CD14-positive monocyte (primary cell): ENCODE measurements at regions not wholly inside any gene's neighbourhood (a gene's known extent, or its start where the extent isn't known, plus 50 kb on each side); places are given as distances from the start of the nearest gene placed in this dataset.

Experiments used
- DNase-seq, 3 donors: peaks; one replicate each; pipeline ENCODE4 v3.0.0-alpha.2; 2011 to 2022
- H2AFZ ChIP-seq: 2 replicates; pipeline ENCODE4 v1.6.0; 2012; ENCODE audit warnings: mild to moderate bottlenecking, low read depth, low read length, inconsistent platforms; ENCODE audit not compliant: insufficient read depth, poor library complexity, severe bottlenecking
- H3K27ac ChIP-seq, 2 donors: 1 replicate in 1 of 2; 2 replicates in 1 of 2; pipeline ENCODE4 v1.5.1; 2012 to 2013; ENCODE audit warnings: low read length in 2 of 2, control low read depth in 1 of 2, inconsistent platforms in 1 of 2, low read depth in 1 of 2, mild to moderate bottlenecking in 1 of 2
- H3K27me3 ChIP-seq, 2 donors: one replicate each; pipeline versions ENCODE4 v1.6.0 to v1.6.1; 2011 to 2013; ENCODE audit warnings: low read length in 2 of 2; ENCODE audit not compliant: control insufficient read depth in 2 of 2, insufficient read depth in 2 of 2
- H3K36me3 ChIP-seq, 2 donors: replicated peaks in 1 of 2; 1 replicate in 1 of 2; 2 replicates in 1 of 2; pipeline versions ENCODE4 v1.5.1 to v1.6.1; 2012 to 2013; ENCODE audit warnings: low read length in 2 of 2, control low read depth in 1 of 2, inconsistent platforms in 1 of 2, mild to moderate bottlenecking in 1 of 2; ENCODE audit not compliant: insufficient read depth in 2 of 2, control insufficient read depth in 1 of 2
- H3K4me1 ChIP-seq, 2 donors: 1 replicate in 1 of 2; 2 replicates in 1 of 2; pipeline versions ENCODE4 v1.5.1 to v1.6.1; 2012 to 2013; ENCODE audit warnings: low read length in 2 of 2, control low read depth in 1 of 2, inconsistent platforms in 1 of 2, mild to moderate bottlenecking in 1 of 2, moderate library complexity in 1 of 2; ENCODE audit not compliant: insufficient read depth in 2 of 2, control insufficient read depth in 1 of 2
- H3K4me2 ChIP-seq: replicated peaks from 2 replicates; pipeline ENCODE3; 2012; ENCODE audit warnings: low read length, moderate library complexity, mild to moderate bottlenecking; ENCODE audit not compliant: poor library complexity, severe bottlenecking; ENCODE audit errors: extremely low read depth
- H3K4me3 ChIP-seq, 3 experiments: fragments of 200-600 bp in 1 of 3; sonication (generic) in 1 of 3; replicated peaks in 1 of 3; 1 replicate in 2 of 3; 2 replicates in 1 of 3; pipeline ENCODE4 v1.5.1; 2011 to 2013; ENCODE audit warnings: low read length in 3 of 3, mild to moderate bottlenecking in 3 of 3, control low read depth in 2 of 3, low read depth in 2 of 3, inconsistent platforms in 1 of 3, moderate library complexity in 1 of 3
- H3K79me2 ChIP-seq: 2 replicates; pipeline ENCODE4 v1.6.0; 2012; ENCODE audit warnings: mild to moderate bottlenecking, control low read depth, inconsistent platforms, low read length, moderate library complexity; ENCODE audit not compliant: insufficient read depth
- H3K9ac ChIP-seq: 2 replicates; pipeline ENCODE4 v1.6.0; 2017; ENCODE audit warnings: low read length, mild to moderate bottlenecking; ENCODE audit not compliant: insufficient read depth, poor library complexity, severe bottlenecking
- H3K9me3 ChIP-seq, 2 donors: replicated peaks in 1 of 2; 1 replicate in 1 of 2; 2 replicates in 1 of 2; pipeline versions ENCODE4 v1.5.1 to v1.6.1; 2012 to 2013; ENCODE audit warnings: low read length in 2 of 2, control low read depth in 1 of 2; ENCODE audit not compliant: control insufficient read depth in 1 of 2, insufficient read depth in 1 of 2
- H4K20me1 ChIP-seq: 2 replicates; pipeline ENCODE4 v1.6.0; 2012; ENCODE audit warnings: mild to moderate bottlenecking, low read length, control low read depth, moderate library complexity; ENCODE audit not compliant: insufficient read depth
- H3K27ac Mint-ChIP-seq, 7 donors: one replicate each; pipeline ENCODE4 v1.8.0; 2020; ENCODE audit warnings: mild to moderate bottlenecking in 7 of 7, mixed read lengths in 7 of 7, moderate library complexity in 6 of 7, inconsistent platforms in 2 of 7
- H3K27me3 Mint-ChIP-seq, 3 donors: one replicate each; pipeline ENCODE4 v1.8.0; 2021 to 2022; ENCODE audit warnings: low read depth in 3 of 3, mild to moderate bottlenecking in 3 of 3, mixed read lengths in 3 of 3, moderate library complexity in 3 of 3, inconsistent platforms in 1 of 3
- H3K36me3 Mint-ChIP-seq, 2 donors: one replicate each; pipeline ENCODE4 v1.8.0; 2020; ENCODE audit warnings: mixed read lengths in 2 of 2, inconsistent platforms in 1 of 2, mild to moderate bottlenecking in 1 of 2
- H3K4me1 Mint-ChIP-seq: one replicate; pipeline ENCODE4 v1.8.0; 2020; ENCODE audit warnings: mild to moderate bottlenecking, mixed read lengths
- H3K4me3 Mint-ChIP-seq, 2 donors: one replicate each; pipeline ENCODE4 v1.8.0; 2020; ENCODE audit warnings: mild to moderate bottlenecking in 2 of 2, mixed read lengths in 2 of 2, moderate library complexity in 1 of 2
- H3K9me3 Mint-ChIP-seq, 7 donors: one replicate each; pipeline ENCODE4 v1.8.0; 2020 to 2022; ENCODE audit warnings: mixed read lengths in 7 of 7, mild to moderate bottlenecking in 6 of 7, moderate library complexity in 6 of 7, inconsistent platforms in 2 of 7
- WGBS: methylation state at CpG from one replicate; pipeline ENCODE4 v1.1.5; 2013; ENCODE audit warnings: missing lambda C conversion rate; ENCODE audit not compliant: insufficient coverage; 5-methylcytosine and 5-hydroxymethylcytosine counted together
- intact Hi-C, 2 donors: fragments of 100-400 bp; cut with micrococcal nuclease; formaldehyde crosslinking; loops; one replicate each; pipeline versions ENCODE4 v1.15.0 to v1.15.1; 2023
- TF ChIP-seq, protein P1 (sequence below): fragments of 200-600 bp; IDR thresholded peaks from one replicate; pipeline ENCODE4 v1.8.0; 2022; ENCODE audit warnings: antibody characterized with exemption, mild to moderate bottlenecking

DNA sequence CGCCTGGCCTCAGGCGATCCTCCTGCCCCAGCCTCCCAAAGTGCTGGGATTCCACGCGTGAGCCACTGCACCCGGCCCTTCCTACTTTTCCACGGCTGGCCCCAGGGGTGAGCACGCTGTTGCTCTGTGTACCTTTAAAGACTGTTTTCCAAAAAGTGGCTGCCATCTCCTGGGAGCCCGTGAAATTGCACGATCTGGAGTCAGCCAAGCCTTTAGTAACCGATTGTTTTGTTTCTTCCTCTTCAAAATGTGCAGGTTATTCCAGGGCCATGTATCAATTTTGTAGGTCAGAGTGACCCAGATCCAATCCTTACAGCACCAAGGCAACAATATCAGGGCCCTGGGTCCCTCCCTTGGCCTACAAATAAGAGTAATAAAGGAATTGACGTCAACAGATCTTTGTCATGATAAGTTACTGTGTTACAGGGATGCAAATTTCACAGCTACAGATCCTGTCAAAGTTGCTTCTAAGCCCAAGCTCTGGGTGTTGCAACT is 135.6 kb upstream of the ZNF236 start:
- Histone ChIP-seq H4K20me1 (no peaks in the 10 kb centered on the region), H3K4me2 (peak overlapping the region; percentile 33), H3K27me3 (peaks cover 0 to 9% of the 10 kb centered on the region in 2 donors), H3K4me3 (no peak overlapping the region), H3K9me3 (no peaks in the 10 kb centered on the region), H3K36me3 (no peaks in the 10 kb centered on the region), H3K9ac (peak overlapping the region; percentile 53), H2AFZ (peak overlapping the region; percentile 9), H3K79me2 (no peaks in the 10 kb centered on the region), H3K27ac (peak overlapping the region in 1 of 2 donors; percentile 82), H3K4me1 (peaks cover 0 to 38% of the 10 kb centered on the region in 2 donors)
- Mint-ChIP-seq H3K27me3 (peaks cover 10 to 31% (median 18%) of the 10 kb centered on the region in 3 donors), H3K4me3 (no peak overlapping the region), H3K27ac (peak overlapping the region in 2 of 7 donors; percentile 13 to 29), H3K4me1 (peaks cover 14% of the 10 kb centered on the region), H3K36me3 (no peaks in the 10 kb centered on the region), H3K9me3 (no peaks in the 10 kb centered on the region)
- 7% methylated on average over 10 of the region's 11 CpGs for WGBS
- peak; percentile 33 to 69 (median 50) for DNase-seq
- TF ChIP-seq, protein P1, sequence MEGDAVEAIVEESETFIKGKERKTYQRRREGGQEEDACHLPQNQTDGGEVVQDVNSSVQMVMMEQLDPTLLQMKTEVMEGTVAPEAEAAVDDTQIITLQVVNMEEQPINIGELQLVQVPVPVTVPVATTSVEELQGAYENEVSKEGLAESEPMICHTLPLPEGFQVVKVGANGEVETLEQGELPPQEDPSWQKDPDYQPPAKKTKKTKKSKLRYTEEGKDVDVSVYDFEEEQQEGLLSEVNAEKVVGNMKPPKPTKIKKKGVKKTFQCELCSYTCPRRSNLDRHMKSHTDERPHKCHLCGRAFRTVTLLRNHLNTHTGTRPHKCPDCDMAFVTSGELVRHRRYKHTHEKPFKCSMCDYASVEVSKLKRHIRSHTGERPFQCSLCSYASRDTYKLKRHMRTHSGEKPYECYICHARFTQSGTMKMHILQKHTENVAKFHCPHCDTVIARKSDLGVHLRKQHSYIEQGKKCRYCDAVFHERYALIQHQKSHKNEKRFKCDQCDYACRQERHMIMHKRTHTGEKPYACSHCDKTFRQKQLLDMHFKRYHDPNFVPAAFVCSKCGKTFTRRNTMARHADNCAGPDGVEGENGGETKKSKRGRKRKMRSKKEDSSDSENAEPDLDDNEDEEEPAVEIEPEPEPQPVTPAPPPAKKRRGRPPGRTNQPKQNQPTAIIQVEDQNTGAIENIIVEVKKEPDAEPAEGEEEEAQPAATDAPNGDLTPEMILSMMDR = peak; percentile 69
- intact Hi-C loops = loop anchor here (5.0 kb wide), 2 partner anchors 284 to 289 kb away; no protein-coding TSS in a partner anchor

DNA sequence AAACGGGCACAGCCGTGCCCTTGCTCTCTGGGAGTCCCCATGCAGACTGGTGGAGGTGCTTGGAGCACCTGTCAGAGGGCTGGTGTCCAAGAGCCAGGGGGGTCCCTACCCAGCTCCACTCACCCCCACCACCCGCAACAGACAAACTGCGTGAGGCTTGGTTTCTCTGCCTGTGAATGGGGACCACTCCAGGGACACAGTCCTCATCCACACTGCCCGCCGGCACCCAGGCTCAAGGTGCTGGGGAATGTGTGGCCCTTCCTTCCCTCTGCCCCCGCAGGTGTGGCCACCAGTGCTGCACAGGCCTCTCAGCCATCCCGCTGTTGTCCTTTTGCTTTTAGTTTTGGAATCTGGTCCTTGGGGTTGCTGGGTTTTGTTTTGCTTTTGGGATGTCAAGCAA is 136.5 kb upstream of the ZNF236 start:
- no peak for DNase-seq
- H3K27ac ChIP-seq = no peak overlapping the region
- H3K4me3 ChIP-seq = no peak overlapping the region
- peaks cover 0 to 38% of the 10 kb centered on the region in 2 donors for H3K4me1 ChIP-seq
- Mint-ChIP-seq H3K27me3 (peaks cover 10 to 23% (median 16%) of the 10 kb centered on the region in 3 donors), H3K36me3 (no peaks in the 10 kb centered on the region), H3K9me3 (no peaks in the 10 kb centered on the region), H3K4me1 (peaks cover 14% of the 10 kb centered on the region), H3K4me3 (no peak overlapping the region), H3K27ac (peak overlapping the region in 1 of 7 donors; percentile 44)
- H3K9me3 ChIP-seq = no peaks in the 10 kb centered on the region
- no peaks in the 10 kb centered on the region for H4K20me1 ChIP-seq
- no peak overlapping the region for H3K4me2 ChIP-seq
- no peak overlapping the region for H2AFZ ChIP-seq
- TF ChIP-seq, protein P1 = no peak
- peak overlapping the region; percentile 53 for H3K9ac ChIP-seq
- H3K27me3 ChIP-seq = peaks cover 0 to 9% of the 10 kb centered on the region in 2 donors
- WGBS = 98% methylated on average over 6 of the region's 8 CpGs
- intact Hi-C loops = loop anchor here (5.0 kb wide), 2 partner anchors 284 to 289 kb away; no protein-coding TSS in a partner anchor
- H3K79me2 ChIP-seq = no peaks in the 10 kb centered on the region
- no peaks in the 10 kb centered on the region for H3K36me3 ChIP-seq
